H1 (cell line): ENCODE measurements at regions not wholly inside any gene's neighbourhood (a gene's known extent, or its start where the extent isn't known, plus 50 kb on each side); places are given as distances from the start of the nearest gene placed in this dataset.
A peak's percentile ranks its signal among the peaks of the same experiment; 100 is the strongest.

ENCODE experiments used
- CTCF ChIP-seq, 3 experiments: IDR thresholded peaks; 1 replicate in 2 of 3; 2 replicates in 1 of 3; pipeline versions ENCODE4 v1.5.1 to v1.6.1; 2011; ENCODE audit warnings: low read length in 3 of 3, mild to moderate bottlenecking in 3 of 3, inconsistent platforms in 2 of 3, low read depth in 1 of 3, moderate library complexity in 1 of 3; ENCODE audit not compliant: insufficient read depth in 1 of 3; ENCODE audit errors: control extremely low read depth in 1 of 3
- EP300 ChIP-seq, 2 experiments: IDR thresholded peaks; 1 replicate in 1 of 2; 2 replicates in 1 of 2; pipeline ENCODE4 v1.6.1; 2011 to 2012; ENCODE audit warnings: low read depth in 2 of 2, low read length in 2 of 2, mild to moderate bottlenecking in 2 of 2, borderline replicate concordance in 1 of 2, inconsistent platforms in 1 of 2, moderate library complexity in 1 of 2
- HDAC2 ChIP-seq, 2 experiments: fragments of 300-600 bp in 1 of 2; sonication (generic) in 1 of 2; IDR thresholded peaks; 2 replicates each; pipeline ENCODE4 v1.6.1; 2011 to 2012; ENCODE audit warnings: low read depth in 2 of 2, low read length in 2 of 2, mild to moderate bottlenecking in 2 of 2, moderate library complexity in 2 of 2, borderline replicate concordance in 1 of 2, inconsistent platforms in 1 of 2
- JUN ChIP-seq: IDR thresholded peaks from 2 replicates; pipeline ENCODE4 v1.6.1; 2011; ENCODE audit warnings: low read depth, mild to moderate bottlenecking, improper control_type of control experiment, low read length
- JUND ChIP-seq: IDR thresholded peaks from 2 replicates; pipeline ENCODE4 v1.6.1; 2011; ENCODE audit warnings: mild to moderate bottlenecking, improper control_type of control experiment, low read length
- KDM1A ChIP-seq: fragments of 200-600, 300-600 bp; sonication (generic); IDR thresholded peaks from 2 replicates; pipeline ENCODE4 v1.7.1; 2016; ENCODE audit warnings: mild to moderate bottlenecking, low read length, borderline replicate concordance
- KDM5A ChIP-seq: fragments of 200-600 bp; IDR thresholded peaks from 2 replicates; pipeline ENCODE4 v1.7.1; 2012; ENCODE audit warnings: mild to moderate bottlenecking, low read length, inconsistent platforms, mixed read lengths
- MAFK ChIP-seq: IDR thresholded peaks from 2 replicates; pipeline ENCODE4 v1.6.1; 2012; ENCODE audit warnings: low read depth, mild to moderate bottlenecking, improper control_type of control experiment, low read length
- POLR2AphosphoS5 ChIP-seq: IDR thresholded peaks from 2 replicates; pipeline ENCODE4 v1.6.1; 2011; ENCODE audit warnings: low read depth, low read length
- RXRA ChIP-seq: IDR thresholded peaks from 2 replicates; pipeline ENCODE4 v1.6.1; 2011; ENCODE audit warnings: low read depth, mild to moderate bottlenecking, low read length, moderate library complexity; ENCODE audit not compliant: insufficient read depth
- TAF1 ChIP-seq: IDR thresholded peaks from 2 replicates; pipeline ENCODE4 v1.6.1; 2011; ENCODE audit warnings: mild to moderate bottlenecking, low read depth, low read length

- no peak for TF ChIP-seq MAFK
- TF ChIP-seq HDAC2 (IDR thresholded peaks at IDR 0.05; ENCODE audit: borderline replicate concordance in 1 of 2, low read depth in 2 of 2, low read length in 2 of 2) = peak; percentile 76 to 83
- no peak; the same call in 1 of the 2 replicates for TF ChIP-seq KDM1A
- TF ChIP-seq EP300 (IDR thresholded peaks at IDR 0.05; ENCODE audit: borderline replicate concordance in 1 of 2, low read depth in 2 of 2, low read length in 2 of 2) = peak in 1 of 2 experiments; percentile 48; a peak in 1 of 3 replicates
- no peak for TF ChIP-seq POLR2AphosphoS5
- TF ChIP-seq JUN = no peak
- no peak for TF ChIP-seq RXRA
- no peak for TF ChIP-seq JUND
- no peak for TF ChIP-seq KDM5A
- no peak for TF ChIP-seq CTCF (IDR thresholded peaks at IDR 0.05; ENCODE audit: control extremely low read depth in 1 of 3, insufficient read depth in 1 of 3, low read depth in 1 of 3, low read length in 3 of 3)
- 0 out of 2 replicates have a peak, but pooled peaks have one; percentile 43 for TF ChIP-seq TAF1
These were observed 60.2 kb downstream of the PLXNA1 start (continued) for GRCh38 chr3:127043041-127043641.
